Lower lobe of right lung (tissue), 2 donors: ENCODE measurements at regions not wholly inside any gene's neighbourhood (a gene's known extent, or its start where the extent isn't known, plus 50 kb on each side); places are given as distances from the start of the nearest gene placed in this dataset.
"Not testable (repeated sequence)": the region's sequence is repeated elsewhere in the genome, so short reads cannot be mapped to it uniquely, and the experiment has no call there.

Source experiments
- ATAC-seq, 2 donors: fragments of 200-7000 bp; cut with Tn5 transposase; one replicate each; pipeline ENCODE4 v1.9.1; 2020 to 2022; ENCODE audit warnings: mild to moderate bottlenecking in 2 of 2, moderate library complexity in 2 of 2
- DNase-seq: peaks from one replicate; pipeline ENCODE4 v3.0.0-alpha.2; 2020
- H3K27ac ChIP-seq: fragments of 200-600 bp; one replicate; pipeline ENCODE4 v1.8.0; 2022
- H3K27me3 ChIP-seq: fragments of 200-600 bp; one replicate; pipeline ENCODE4 v1.8.0; 2022; ENCODE audit warnings: low read depth
- H3K36me3 ChIP-seq: fragments of 200-600 bp; one replicate; pipeline ENCODE4 v1.8.0; 2022; ENCODE audit warnings: mild to moderate bottlenecking
- H3K4me1 ChIP-seq: fragments of 200-600 bp; one replicate; pipeline ENCODE4 v1.8.0; 2022
- H3K4me3 ChIP-seq: fragments of 200-600 bp; one replicate; pipeline ENCODE4 v1.8.0; 2022; ENCODE audit warnings: mild to moderate bottlenecking
- H3K9me3 ChIP-seq: fragments of 200-600 bp; one replicate; pipeline ENCODE4 v1.8.0; 2022
- intact Hi-C: fragments of 100-400 bp; cut with DNase I; formaldehyde crosslinking; loops from one replicate; pipeline ENCODE4 v1.11.0; 2022
- TF ChIP-seq, protein P1 (sequence below): fragments of 200-600 bp; IDR thresholded peaks from one replicate; pipeline ENCODE4 v1.8.0; 2022; ENCODE audit warnings: antibody characterized with exemption, mild to moderate bottlenecking
- donor health status: DM: no; HTN: yes; CAD: no; lungs with severe emphysema.

DNA sequence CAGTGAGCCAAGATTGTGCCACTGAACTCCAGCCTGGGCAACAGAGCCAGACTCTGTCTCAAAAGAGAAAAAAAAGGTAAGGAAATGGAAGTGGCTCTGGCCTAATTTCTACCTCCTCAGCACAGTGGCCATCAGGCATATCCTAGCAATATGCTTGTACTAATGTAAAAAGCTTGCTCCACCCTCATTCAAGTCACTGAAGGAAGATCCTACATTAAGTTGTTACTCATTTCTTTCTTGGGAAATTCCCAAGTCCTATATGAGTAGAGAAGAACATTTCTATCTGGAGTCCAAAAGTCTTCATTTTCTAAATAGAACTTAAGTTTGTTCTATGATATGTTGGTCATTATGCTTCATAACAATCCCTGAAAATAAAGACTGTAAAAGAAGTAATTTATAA, 67.3 kb upstream of the HOXC13 start:
- intact Hi-C loops: no loop called here
- TF ChIP-seq, protein P1, sequence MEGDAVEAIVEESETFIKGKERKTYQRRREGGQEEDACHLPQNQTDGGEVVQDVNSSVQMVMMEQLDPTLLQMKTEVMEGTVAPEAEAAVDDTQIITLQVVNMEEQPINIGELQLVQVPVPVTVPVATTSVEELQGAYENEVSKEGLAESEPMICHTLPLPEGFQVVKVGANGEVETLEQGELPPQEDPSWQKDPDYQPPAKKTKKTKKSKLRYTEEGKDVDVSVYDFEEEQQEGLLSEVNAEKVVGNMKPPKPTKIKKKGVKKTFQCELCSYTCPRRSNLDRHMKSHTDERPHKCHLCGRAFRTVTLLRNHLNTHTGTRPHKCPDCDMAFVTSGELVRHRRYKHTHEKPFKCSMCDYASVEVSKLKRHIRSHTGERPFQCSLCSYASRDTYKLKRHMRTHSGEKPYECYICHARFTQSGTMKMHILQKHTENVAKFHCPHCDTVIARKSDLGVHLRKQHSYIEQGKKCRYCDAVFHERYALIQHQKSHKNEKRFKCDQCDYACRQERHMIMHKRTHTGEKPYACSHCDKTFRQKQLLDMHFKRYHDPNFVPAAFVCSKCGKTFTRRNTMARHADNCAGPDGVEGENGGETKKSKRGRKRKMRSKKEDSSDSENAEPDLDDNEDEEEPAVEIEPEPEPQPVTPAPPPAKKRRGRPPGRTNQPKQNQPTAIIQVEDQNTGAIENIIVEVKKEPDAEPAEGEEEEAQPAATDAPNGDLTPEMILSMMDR: no peak
- Histone ChIP-seq H3K4me3 (no peak overlapping the region), H3K36me3 (no peaks in the 10 kb centered on the region), H3K9me3 (no peaks in the 10 kb centered on the region), H3K4me1 (no peaks in the 10 kb centered on the region), H3K27ac (no peak overlapping the region), H3K27me3 (peaks cover 20% of the 10 kb centered on the region)
- DNase-seq (no peak), ATAC-seq (no peak)

- H3K27me3 ChIP-seq: peaks cover 24% of the 10 kb centered on the region
- no peak overlapping the region for H3K27ac ChIP-seq
- intact Hi-C loops: no loop called here
- H3K36me3 ChIP-seq: no peaks in the 10 kb centered on the region
- TF ChIP-seq, protein P1: no peak
- H3K9me3 ChIP-seq: no peaks in the 10 kb centered on the region
- no peaks in the 10 kb centered on the region for H3K4me1 ChIP-seq
- H3K4me3 ChIP-seq: no peak overlapping the region
- no peak for ATAC-seq
- DNase-seq: no peak
These were observed 66.3 kb upstream of the HOXC13 start for GRCh38 chr12:53872367-53872766.

- intact Hi-C loops, H3K27ac ChIP-seq, H3K9me3 ChIP-seq, H3K36me3 ChIP-seq, DNase-seq, H3K4me3 ChIP-seq, H3K4me1 ChIP-seq, ATAC-seq: not testable (repeated sequence)
- H3K27me3 ChIP-seq: peaks cover 23% of the 10 kb centered on the region
These were observed 60.7 kb upstream of the HOXC13 start for GRCh38 chr12:53877961-53878360.

GRCh38 chr12:53887006-53887405, 51.6 kb upstream of the HOXC13 start:
- no peaks in the 10 kb centered on the region for H3K4me1 ChIP-seq
- no peaks in the 10 kb centered on the region for H3K9me3 ChIP-seq
- no peak for ATAC-seq
- no peak overlapping the region for H3K4me3 ChIP-seq
- H3K36me3 ChIP-seq: no peaks in the 10 kb centered on the region
- no peak overlapping the region for H3K27ac ChIP-seq
- intact Hi-C loops: no loop called here
- DNase-seq: no peak
- peaks cover 14% of the 10 kb centered on the region for H3K27me3 ChIP-seq
- TF ChIP-seq, protein P1: no peak

GRCh38 chr12:53887881-53888280, 50.8 kb upstream of the HOXC13 start:
- TF ChIP-seq, protein P1: no peak
- ATAC-seq (no peak), DNase-seq (no peak)
- Histone ChIP-seq H3K9me3 (no peaks in the 10 kb centered on the region), H3K27me3 (peaks cover 17% of the 10 kb centered on the region), H3K4me1 (no peaks in the 10 kb centered on the region), H3K36me3 (no peaks in the 10 kb centered on the region), H3K27ac (no peak overlapping the region), H3K4me3 (no peak overlapping the region)
- intact Hi-C loops: no loop called here
